Renal cortex interstitium (tissue), 11 donors: ENCODE measurements at regions not wholly inside any gene's neighbourhood (a gene's known extent, or its start where the extent isn't known, plus 50 kb on each side); places are given as distances from the start of the nearest gene placed in this dataset.

Source experiments
- DNase-seq, 11 donors: peaks; one replicate each; pipeline ENCODE4 v3.0.0-alpha.2; 2013; ENCODE audit warnings: low read depth in 9 of 11, low spot score in 4 of 11; ENCODE audit errors: extremely low read depth in 1 of 11

GRCh38 chr2:190804182-190804795, 76.3 kb upstream of the GLS start:
- peak in 1 of 11 donors; percentile 37 for DNase-seq

DNA sequence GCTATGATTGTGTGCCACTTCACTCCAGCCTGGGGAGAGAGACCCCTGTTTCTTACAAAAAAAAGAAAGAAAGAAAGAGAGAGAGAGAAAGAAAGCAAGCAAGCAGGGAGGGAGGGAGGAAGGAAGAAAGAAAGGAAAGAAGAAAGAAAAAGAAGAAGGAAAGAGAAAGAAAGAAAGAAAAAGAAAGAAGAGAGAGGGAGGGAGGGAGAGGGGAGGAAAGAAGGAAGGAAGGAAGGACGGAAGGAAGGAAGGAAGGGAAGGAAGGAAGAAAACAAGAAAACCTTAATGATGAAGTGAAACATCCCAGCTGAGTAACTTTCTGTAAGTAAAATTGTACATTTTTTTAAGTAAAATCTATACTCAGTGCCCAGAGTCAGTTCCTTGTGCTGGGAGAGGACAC, 75.5 kb upstream of the GLS start:
- no peak for DNase-seq

- no peak for DNase-seq
These were observed 74.8 kb upstream of the GLS start for GRCh38 chr2:190805843-190806242.

DNA sequence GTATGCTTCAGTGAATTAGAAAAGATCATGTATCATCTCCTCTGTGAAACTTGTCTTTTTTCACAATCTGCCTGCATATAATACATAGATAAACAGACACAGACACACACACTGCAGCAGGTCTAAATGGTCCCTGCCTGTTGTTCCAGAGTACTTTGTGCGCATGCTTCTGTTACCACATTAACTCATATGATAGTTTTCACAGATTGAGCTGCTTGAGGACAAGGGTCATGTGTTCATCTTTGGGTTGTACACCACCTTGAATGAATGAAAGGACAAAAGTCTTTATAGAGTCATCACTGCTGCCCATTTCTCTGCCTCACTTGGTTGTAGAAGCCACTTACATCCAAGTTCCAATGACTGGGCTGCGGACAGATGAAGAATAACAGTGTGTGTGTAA, 72.7 kb upstream of the GLS start:
- DNase-seq: no peak

DNA sequence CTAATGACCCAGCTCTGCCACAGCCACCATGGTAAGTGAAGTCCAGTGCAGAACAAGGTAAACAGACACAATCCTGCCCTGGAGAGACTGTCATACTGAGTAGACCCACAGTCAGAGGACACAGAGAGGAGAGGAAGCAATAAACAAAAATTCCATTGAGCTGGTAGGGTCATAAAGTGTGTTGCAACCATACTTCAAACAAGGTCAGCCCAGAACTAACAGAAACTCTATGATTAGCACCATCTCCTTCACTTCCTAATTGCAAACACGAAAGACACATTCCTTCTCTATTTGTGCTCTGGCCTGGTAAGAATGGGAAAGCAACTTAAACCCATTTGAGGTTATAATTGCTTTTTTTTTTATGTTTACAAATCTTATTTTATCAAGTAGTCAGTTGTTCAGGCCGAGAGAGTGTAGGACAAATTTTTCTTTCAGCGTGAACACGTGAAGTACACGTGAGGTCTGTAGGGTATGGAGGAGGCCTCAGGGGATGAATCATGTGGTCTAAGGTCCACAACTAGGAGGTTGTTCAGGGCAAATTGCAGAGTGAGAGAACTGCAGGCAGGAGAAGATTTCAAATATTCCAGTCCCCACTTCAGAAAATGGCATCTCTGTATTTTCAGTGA, 71.4 kb upstream of the GLS start:
- DNase-seq: no peak

DNA sequence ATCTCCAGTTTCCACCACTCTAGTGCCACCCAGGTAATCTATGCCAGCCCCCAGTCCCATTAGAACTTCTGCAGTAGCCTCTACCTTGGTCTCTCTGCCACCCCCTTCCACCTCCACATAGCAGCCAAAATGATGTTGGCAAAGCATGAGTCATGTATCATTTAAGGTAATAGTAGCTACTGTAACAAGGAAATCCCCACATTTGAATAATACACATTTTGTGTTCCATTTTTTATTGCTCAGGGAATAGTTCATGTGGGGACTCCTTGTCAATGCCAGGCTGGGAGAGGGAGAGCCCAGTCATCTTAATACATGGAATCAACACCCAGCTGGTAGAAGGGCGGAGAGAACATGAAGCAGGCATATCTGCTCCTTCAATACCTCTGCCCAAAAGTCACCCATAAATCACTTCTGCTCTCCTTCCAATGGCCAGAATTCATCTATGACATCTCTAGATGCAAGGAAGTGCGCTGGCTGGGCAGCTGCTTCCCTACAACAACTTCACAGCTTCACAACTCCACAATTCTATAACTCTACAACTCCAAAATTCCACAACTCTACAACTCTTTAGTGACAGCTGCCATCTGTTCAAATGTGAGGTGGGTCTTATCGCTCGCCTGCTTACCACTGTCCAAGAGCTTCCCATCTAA, 70.6 kb upstream of the GLS start:
- no peak for DNase-seq

DNA sequence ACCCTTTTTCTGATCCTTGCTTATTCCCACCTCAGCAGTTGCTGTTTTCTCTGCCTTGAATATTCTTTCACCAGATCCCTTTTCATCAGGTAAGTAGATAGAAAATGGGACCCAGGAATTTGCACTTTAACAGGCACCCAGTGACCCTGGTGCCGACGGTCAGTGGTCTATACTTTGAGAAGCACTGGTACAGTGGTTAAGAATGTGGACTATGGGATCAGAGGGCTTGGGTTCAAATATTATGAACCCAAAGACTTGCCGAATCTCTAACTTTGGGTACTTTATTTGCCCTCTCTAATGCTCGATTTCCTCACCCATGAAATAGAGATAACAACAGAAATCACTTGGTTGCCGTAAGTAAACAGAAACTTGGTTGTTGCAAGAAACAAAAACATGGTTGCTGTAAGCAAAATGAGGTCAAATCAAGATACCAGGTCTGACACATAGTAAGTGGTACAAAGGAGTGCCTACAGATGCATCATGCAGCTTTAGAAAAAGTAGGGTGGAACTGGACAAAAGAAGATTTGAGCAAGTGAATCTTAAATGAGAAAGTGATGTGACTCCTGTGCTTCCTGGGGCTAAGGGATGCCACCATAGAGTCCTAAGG, 69.5 kb upstream of the GLS start:
- no peak for DNase-seq

DNA sequence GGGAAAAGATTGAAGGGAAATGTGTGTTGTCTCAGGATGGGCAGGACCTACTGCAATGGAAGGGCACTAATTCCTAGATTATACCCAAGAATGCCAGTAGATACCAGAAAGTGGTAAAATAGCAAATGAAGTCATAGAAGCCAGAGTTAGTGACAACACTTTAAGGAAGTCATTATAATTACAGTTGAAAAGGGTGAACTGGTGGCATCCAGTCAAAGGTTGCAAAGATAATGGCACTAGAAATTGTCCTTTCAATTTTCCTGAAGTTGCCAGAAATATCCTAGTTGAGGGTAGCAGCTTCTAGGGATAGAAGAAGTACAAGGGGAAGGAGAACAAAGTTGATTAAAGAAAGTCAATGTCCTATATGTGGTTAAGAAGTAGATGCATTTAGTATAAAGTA, 68.8 kb upstream of the GLS start:
- no peak for DNase-seq

DNA sequence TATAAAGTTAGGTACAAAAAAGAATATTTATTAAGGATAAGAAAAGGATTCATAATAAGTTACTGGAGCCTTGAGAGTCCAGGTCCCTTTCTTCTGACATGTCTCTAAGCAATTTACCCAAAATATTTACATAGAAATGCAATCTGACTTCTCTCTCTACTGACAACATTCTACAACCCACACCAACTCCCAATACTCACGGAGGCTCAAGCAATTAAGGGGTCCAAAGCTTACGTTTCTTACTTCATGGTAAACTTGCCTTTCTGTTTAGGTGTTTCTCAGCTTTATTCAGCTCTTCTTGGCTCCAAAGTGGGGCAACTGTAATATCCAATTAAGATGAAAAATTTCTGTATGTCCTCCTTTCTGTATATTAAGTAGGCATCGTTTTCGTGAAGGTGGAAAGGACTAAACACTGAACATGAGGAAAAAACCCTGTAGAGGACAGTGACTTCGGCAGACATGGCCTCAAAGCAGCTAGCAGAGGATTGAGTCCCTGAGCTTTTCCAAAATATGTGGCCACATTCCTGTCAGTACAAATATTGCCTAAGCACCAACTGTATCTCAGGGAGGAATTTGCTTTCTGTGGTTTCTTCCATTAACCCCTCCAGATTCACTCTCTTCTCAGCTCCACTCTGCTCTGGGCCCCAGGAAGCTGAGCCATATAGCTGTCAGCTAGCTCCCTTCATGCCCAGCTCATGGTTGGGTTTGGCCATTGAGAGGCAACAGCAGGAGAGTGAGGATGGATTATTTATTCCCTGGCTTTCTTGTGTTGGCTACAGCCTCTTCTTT, 67.9 kb upstream of the GLS start:
- no peak for DNase-seq

GRCh38 chr2:190815226-190815625, 65.4 kb upstream of the GLS start:
- no peak for DNase-seq

- DNase-seq: no peak
These were observed 63.5 kb upstream of the GLS start for GRCh38 chr2:190817082-190817481.

- no peak for DNase-seq
These were observed 60.8 kb upstream of the GLS start for GRCh38 chr2:190819840-190820301.

DNA sequence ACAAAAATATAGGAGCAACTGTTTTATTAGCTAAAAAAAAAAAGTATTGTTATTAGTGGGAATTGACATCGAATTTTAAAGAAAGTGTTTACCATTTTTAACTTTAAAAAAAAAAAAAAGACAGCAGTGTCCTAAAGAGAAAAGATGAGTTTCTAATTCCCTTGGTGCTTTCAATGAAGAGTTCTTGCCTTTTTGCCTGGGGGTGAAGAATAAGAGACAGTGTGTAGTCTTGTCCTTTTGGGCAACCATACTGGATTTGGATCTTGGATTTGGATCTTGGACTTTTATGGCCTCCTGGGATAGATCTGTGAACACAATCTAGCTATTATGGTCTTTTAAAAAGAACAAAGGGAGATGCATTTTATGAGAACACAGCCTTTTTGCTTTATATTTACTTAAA, 60.2 kb upstream of the GLS start:
- no peak for DNase-seq

- DNase-seq: no peak
These were observed 58.6 kb upstream of the GLS start for GRCh38 chr2:190822043-190822442.

GRCh38 chr2:190827720-190828119, 52.9 kb upstream of the GLS start:
- no peak for DNase-seq

DNA sequence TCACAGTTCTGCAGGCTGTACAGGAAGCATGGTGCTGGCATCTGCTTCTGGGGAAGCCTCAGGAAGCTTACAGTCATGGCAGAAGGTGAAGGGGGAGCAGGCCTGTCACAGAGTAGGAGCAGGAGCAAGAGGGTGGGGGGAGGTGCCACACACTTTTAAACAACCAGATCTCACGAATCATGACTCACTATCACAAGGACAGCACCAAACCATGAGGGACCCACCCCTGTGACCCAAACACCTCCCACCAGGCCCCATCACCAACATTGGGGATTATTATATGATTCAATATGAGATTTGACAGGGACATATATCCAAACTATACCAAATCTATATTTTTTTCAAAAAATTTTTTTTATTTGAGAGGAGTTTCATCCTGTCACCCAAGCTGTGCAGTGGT, 51.0 kb upstream of the GLS start:
- no peak for DNase-seq
